GM20000 (cell line): ENCODE measurements at regions not wholly inside any gene's neighbourhood (a gene's known extent, or its start where the extent isn't known, plus 50 kb on each side); places are given as distances from the start of the nearest gene placed in this dataset.

Source experiments
- DNase-seq: peaks from one replicate; pipeline ENCODE4 v3.0.0; 2012; ENCODE audit warnings: low spot score
- CTCF ChIP-seq: IDR thresholded peaks from 2 replicates; pipeline ENCODE4 v1.5.1; 2012; ENCODE audit warnings: mild to moderate bottlenecking, control low read depth; ENCODE audit errors: extremely low read depth, missing control alignments

- no peak for DNase-seq
- TF ChIP-seq CTCF: no peak
Measured at GRCh38 chr16:54998834-54999233, 68.2 kb downstream of the IRX5 start.

- TF ChIP-seq CTCF: no peak
- no peak for DNase-seq
Measured at GRCh38 chr16:54999481-54999880, 68.8 kb downstream of the IRX5 start.

GRCh38 chr16:55000595-55000994 is 69.9 kb downstream of the IRX5 start:
- DNase-seq: no peak
- TF ChIP-seq CTCF: no peak

GRCh38 chr16:55001931-55002330 is 71.3 kb downstream of the IRX5 start:
- no peak for TF ChIP-seq CTCF
- DNase-seq: no peak

- no peak for TF ChIP-seq CTCF
- DNase-seq: no peak
Measured at GRCh38 chr16:55002419-55002818, 71.8 kb downstream of the IRX5 start.

- no peak for DNase-seq
- TF ChIP-seq CTCF: no peak
Measured at GRCh38 chr16:55003306-55003705, 72.6 kb downstream of the IRX5 start.

- TF ChIP-seq CTCF: no peak
- DNase-seq: no peak
Measured at GRCh38 chr16:55003916-55004315, 73.3 kb downstream of the IRX5 start.

- TF ChIP-seq CTCF: no peak
- no peak for DNase-seq
Measured at GRCh38 chr16:55007504-55007903, 76.8 kb downstream of the IRX5 start.
